ENCODE measurements at regions not wholly inside any gene's neighbourhood (a gene's known extent, or its start where the extent isn't known, plus 50 kb on each side); places are given as distances from the start of the nearest gene placed in this dataset.

DNA sequence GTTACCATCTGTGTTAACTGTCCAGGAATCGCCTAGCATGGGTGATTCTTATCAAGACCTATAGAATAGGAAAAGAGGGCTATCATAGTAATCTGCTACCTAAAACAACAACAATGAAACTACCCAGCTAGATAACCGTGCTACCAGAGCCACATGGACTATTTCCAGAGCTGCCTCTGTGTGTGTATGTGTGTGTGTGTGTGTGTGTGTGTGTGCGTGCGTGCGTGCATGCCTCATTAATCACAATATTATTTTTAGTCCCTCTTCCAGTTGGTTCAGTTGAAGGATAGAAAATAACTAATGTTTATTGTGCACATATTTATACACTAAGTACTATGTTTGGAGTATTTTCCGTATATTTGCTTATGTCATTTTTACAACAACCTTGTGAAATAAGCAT lies 201.1 kb downstream of the SP3 start (continued):
- TF ChIP-seq, protein P1, sequence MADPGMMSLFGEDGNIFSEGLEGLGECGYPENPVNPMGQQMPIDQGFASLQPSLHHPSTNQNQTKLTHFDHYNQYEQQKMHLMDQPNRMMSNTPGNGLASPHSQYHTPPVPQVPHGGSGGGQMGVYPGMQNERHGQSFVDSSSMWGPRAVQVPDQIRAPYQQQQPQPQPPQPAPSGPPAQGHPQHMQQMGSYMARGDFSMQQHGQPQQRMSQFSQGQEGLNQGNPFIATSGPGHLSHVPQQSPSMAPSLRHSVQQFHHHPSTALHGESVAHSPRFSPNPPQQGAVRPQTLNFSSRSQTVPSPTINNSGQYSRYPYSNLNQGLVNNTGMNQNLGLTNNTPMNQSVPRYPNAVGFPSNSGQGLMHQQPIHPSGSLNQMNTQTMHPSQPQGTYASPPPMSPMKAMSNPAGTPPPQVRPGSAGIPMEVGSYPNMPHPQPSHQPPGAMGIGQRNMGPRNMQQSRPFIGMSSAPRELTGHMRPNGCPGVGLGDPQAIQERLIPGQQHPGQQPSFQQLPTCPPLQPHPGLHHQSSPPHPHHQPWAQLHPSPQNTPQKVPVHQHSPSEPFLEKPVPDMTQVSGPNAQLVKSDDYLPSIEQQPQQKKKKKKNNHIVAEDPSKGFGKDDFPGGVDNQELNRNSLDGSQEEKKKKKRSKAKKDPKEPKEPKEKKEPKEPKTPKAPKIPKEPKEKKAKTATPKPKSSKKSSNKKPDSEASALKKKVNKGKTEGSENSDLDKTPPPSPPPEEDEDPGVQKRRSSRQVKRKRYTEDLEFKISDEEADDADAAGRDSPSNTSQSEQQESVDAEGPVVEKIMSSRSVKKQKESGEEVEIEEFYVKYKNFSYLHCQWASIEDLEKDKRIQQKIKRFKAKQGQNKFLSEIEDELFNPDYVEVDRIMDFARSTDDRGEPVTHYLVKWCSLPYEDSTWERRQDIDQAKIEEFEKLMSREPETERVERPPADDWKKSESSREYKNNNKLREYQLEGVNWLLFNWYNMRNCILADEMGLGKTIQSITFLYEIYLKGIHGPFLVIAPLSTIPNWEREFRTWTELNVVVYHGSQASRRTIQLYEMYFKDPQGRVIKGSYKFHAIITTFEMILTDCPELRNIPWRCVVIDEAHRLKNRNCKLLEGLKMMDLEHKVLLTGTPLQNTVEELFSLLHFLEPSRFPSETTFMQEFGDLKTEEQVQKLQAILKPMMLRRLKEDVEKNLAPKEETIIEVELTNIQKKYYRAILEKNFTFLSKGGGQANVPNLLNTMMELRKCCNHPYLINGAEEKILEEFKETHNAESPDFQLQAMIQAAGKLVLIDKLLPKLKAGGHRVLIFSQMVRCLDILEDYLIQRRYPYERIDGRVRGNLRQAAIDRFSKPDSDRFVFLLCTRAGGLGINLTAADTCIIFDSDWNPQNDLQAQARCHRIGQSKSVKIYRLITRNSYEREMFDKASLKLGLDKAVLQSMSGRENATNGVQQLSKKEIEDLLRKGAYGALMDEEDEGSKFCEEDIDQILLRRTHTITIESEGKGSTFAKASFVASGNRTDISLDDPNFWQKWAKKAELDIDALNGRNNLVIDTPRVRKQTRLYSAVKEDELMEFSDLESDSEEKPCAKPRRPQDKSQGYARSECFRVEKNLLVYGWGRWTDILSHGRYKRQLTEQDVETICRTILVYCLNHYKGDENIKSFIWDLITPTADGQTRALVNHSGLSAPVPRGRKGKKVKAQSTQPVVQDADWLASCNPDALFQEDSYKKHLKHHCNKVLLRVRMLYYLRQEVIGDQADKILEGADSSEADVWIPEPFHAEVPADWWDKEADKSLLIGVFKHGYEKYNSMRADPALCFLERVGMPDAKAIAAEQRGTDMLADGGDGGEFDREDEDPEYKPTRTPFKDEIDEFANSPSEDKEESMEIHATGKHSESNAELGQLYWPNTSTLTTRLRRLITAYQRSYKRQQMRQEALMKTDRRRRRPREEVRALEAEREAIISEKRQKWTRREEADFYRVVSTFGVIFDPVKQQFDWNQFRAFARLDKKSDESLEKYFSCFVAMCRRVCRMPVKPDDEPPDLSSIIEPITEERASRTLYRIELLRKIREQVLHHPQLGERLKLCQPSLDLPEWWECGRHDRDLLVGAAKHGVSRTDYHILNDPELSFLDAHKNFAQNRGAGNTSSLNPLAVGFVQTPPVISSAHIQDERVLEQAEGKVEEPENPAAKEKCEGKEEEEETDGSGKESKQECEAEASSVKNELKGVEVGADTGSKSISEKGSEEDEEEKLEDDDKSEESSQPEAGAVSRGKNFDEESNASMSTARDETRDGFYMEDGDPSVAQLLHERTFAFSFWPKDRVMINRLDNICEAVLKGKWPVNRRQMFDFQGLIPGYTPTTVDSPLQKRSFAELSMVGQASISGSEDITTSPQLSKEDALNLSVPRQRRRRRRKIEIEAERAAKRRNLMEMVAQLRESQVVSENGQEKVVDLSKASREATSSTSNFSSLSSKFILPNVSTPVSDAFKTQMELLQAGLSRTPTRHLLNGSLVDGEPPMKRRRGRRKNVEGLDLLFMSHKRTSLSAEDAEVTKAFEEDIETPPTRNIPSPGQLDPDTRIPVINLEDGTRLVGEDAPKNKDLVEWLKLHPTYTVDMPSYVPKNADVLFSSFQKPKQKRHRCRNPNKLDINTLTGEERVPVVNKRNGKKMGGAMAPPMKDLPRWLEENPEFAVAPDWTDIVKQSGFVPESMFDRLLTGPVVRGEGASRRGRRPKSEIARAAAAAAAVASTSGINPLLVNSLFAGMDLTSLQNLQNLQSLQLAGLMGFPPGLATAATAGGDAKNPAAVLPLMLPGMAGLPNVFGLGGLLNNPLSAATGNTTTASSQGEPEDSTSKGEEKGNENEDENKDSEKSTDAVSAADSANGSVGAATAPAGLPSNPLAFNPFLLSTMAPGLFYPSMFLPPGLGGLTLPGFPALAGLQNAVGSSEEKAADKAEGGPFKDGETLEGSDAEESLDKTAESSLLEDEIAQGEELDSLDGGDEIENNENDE (IDR thresholded peaks at IDR 0.05; ENCODE audit: insufficient replicate concordance, low read length): no peak
- TF ChIP-seq YY1 (IDR thresholded peaks at IDR 0.05; ENCODE audit: low read depth, low read length) (no peak), BACH1 (IDR thresholded peaks at IDR 0.05; ENCODE audit: low read length) (no peak), RXRA (IDR thresholded peaks at IDR 0.05; ENCODE audit: insufficient read depth, low read depth, low read length) (no peak), CBX5 (IDR thresholded peaks at IDR 0.05; ENCODE audit: low read depth, low read length) (no peak), SP1 (IDR thresholded peaks at IDR 0.05; ENCODE audit: low read depth, low read length) (no peak), RFX5 (IDR thresholded peaks at IDR 0.05; ENCODE audit: borderline replicate concordance, low read depth, low read length) (no peak), NRF1 (IDR thresholded peaks at IDR 0.05; ENCODE audit: low read depth, low read length) (no peak), TEAD4 (IDR thresholded peaks at IDR 0.05; ENCODE audit: low read depth, low read length) (no peak), SP2 (IDR thresholded peaks at IDR 0.05; ENCODE audit: low read length) (no peak)
